Activated CD4-positive, alpha-beta memory T cell treated with anti-CD3 and anti-CD28 coated beads, Interleukin-2, amount 10 ng/mL, durations not matched to agents 7 days and 5 days (primary cell): ENCODE measurements at regions not wholly inside any gene's neighbourhood (a gene's known extent, or its start where the extent isn't known, plus 50 kb on each side); places are given as distances from the start of the nearest gene placed in this dataset.

Experiments
- CTCF ChIA-PET: fragments of 350-600 bp; sonication (Branson Sonifier 250); formaldehyde crosslinking; loops from one replicate; lab custom pipeline; 2021; ENCODE audit warnings: antibody characterized with exemption, inconsistent platforms; lab: Charles Lee
- POLR2A ChIA-PET: fragments of 350-600 bp; sonication (Branson Sonifier 250); formaldehyde crosslinking; loops from one replicate; lab custom pipeline; 2021; ENCODE audit warnings: antibody characterized with exemption; lab: Charles Lee
- DNase-seq: peaks from one replicate; pipeline ENCODE4 v3.0.0-alpha.2; 2020
- H3K27ac Mint-ChIP-seq: one replicate; pipeline ENCODE4 v1.8.0; 2021; ENCODE audit warnings: mild to moderate bottlenecking, mixed read lengths
- H3K27me3 Mint-ChIP-seq: one replicate; pipeline ENCODE4 v1.8.0; 2021; ENCODE audit warnings: mixed read lengths
- H3K36me3 Mint-ChIP-seq: one replicate; pipeline ENCODE4 v1.8.0; 2021; ENCODE audit warnings: low read depth, mixed read lengths
- H3K4me1 Mint-ChIP-seq: one replicate; pipeline ENCODE4 v1.8.0; 2021; ENCODE audit warnings: mixed read lengths
- H3K4me3 Mint-ChIP-seq: one replicate; pipeline ENCODE4 v1.8.0; 2021; ENCODE audit warnings: mild to moderate bottlenecking, mixed read lengths
- H3K9me3 Mint-ChIP-seq: one replicate; pipeline ENCODE4 v1.8.0; 2021; ENCODE audit warnings: mixed read lengths

DNA sequence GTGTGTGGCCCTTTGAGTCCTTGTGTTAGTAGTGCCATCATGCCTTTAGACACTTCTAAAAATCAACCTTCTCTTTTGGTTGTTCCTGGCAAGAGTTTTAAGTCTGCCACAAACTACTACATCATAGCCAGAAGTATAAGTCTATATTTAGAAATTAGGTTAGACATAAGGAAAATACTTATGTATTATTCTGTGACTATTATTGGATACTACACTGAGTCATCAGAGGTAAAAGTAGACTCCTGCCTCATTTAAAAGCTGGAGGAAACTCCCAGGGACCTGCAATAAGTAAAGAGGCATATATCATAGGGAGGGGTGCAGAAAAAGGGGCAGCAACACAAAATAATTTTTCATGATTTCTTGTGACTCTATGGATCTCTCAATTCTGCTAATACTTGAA, 99.4 kb upstream of the OSR1 start:
- Mint-ChIP-seq H3K4me3 (no peak overlapping the region), H3K4me1 (no peaks in the 10 kb centered on the region), H3K27me3 (peaks cover 5% of the 10 kb centered on the region), H3K9me3 (no peaks in the 10 kb centered on the region), H3K36me3 (no peaks in the 10 kb centered on the region), H3K27ac (no peak overlapping the region)
- no peak for DNase-seq
- POLR2A ChIA-PET: no interaction called here
- CTCF ChIA-PET: no interaction called here

DNA sequence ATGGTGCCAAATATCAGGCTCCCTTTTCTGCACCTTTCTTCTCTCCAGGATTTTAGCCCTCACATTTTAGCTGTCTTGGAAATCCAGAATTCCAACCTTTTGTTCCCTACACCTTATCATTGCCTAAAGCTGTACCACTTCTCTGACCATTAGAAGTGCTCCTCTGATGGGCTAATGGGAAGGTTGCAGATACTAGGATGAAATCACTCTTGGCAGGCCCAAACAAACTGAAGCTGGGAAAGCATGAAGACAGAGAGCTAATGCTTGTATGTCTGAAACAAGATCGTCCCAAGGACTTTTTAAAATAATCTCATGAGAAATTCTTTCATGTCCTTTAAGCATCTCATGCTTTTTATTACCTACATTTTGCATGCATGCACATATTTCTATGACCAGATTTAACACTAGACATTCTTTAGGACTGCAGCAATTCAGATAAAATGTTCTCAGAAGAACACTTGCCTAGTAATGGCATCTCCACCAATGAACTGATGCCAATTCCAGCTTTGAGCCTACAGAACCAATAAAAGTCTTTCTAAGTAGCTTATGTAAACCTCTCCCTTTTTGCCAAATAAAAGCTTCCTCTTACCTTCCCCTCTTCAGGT, 98.4 kb upstream of the OSR1 start:
- Mint-ChIP-seq H3K27me3 (peaks cover 2% of the 10 kb centered on the region), H3K36me3 (no peaks in the 10 kb centered on the region), H3K4me1 (no peaks in the 10 kb centered on the region), H3K4me3 (no peak overlapping the region), H3K9me3 (no peaks in the 10 kb centered on the region), H3K27ac (no peak overlapping the region)
- POLR2A ChIA-PET: no interaction called here
- DNase-seq: no peak
- CTCF ChIA-PET: no interaction called here

DNA sequence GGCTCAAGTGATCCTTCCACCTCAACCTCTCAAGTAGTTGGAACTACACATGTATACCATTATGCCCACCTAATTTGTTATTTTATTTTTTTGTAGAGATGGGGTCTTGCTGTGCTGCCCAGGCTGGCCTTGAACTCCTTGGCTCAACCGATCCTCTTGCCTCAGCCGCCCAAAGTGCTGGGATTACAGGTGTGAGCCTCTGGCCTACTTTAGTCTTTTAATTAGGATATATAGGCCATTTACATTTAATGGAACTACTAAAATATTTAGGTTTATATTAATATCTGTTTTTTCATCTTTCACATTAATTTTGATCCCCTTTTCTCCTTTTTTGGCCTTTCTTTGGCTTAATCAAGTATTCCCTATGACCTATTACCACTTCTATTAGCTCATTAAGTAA, 95.7 kb upstream of the OSR1 start:
- CTCF ChIA-PET: no interaction called here
- Mint-ChIP-seq H3K9me3 (no peaks in the 10 kb centered on the region), H3K36me3 (no peaks in the 10 kb centered on the region), H3K27ac (no peak overlapping the region), H3K4me1 (no peaks in the 10 kb centered on the region), H3K4me3 (no peak overlapping the region), H3K27me3 (peaks cover 2% of the 10 kb centered on the region)
- POLR2A ChIA-PET: no interaction called here
- no peak for DNase-seq

DNA sequence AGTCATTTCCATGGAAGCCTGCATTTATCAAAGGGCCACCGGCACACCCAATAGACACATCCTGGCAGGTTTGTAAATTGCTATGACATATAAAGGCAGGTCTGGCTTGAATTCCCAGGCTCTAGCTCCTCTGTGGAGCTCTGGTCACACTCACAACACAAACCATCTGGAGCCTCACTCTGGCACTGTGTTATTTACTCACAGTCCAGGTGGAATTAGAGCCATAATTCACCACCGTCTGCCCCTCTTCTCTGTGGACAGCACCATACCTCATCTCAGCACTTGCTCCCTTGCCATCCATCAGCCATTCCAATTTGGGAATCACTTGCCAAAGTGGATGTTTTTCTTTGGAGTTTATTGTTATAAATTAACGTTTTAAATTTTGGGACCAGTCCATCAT, 84.3 kb upstream of the OSR1 start:
- no peaks in the 10 kb centered on the region for H3K27me3 Mint-ChIP-seq
- ChIA-PET POLR2A (no interaction called here), CTCF (no interaction called here)
- no peaks in the 10 kb centered on the region for H3K9me3 Mint-ChIP-seq
- no peak overlapping the region for H3K27ac Mint-ChIP-seq
- no peak overlapping the region for H3K4me3 Mint-ChIP-seq
- DNase-seq: no peak
- H3K4me1 Mint-ChIP-seq: no peaks in the 10 kb centered on the region
- no peaks in the 10 kb centered on the region for H3K36me3 Mint-ChIP-seq

DNA sequence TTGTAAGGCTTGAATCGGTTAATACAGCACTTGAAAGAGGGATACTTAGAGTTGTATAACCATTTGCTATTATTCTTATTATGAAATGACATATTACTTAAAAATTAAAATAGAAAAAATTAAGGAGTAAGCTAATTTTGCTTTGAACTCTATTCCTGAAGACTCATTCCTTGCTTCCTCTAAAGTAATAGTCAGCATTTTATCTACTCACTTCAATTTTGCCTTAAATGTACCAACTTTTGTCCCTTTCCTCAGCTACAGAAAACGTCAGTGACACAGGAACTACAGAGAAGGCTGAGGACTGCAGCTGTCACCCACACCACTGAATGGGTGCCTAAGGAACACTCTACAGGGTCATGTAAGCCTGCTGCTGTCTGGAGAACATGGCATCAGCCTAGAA, 80.7 kb upstream of the OSR1 start:
- POLR2A ChIA-PET: no interaction called here
- no peaks in the 10 kb centered on the region for H3K4me1 Mint-ChIP-seq
- H3K27ac Mint-ChIP-seq: no peak overlapping the region
- no peaks in the 10 kb centered on the region for H3K9me3 Mint-ChIP-seq
- H3K27me3 Mint-ChIP-seq: peaks cover 3% of the 10 kb centered on the region
- CTCF ChIA-PET: no interaction called here
- H3K36me3 Mint-ChIP-seq: no peaks in the 10 kb centered on the region
- H3K4me3 Mint-ChIP-seq: no peak overlapping the region
- no peak for DNase-seq

DNA sequence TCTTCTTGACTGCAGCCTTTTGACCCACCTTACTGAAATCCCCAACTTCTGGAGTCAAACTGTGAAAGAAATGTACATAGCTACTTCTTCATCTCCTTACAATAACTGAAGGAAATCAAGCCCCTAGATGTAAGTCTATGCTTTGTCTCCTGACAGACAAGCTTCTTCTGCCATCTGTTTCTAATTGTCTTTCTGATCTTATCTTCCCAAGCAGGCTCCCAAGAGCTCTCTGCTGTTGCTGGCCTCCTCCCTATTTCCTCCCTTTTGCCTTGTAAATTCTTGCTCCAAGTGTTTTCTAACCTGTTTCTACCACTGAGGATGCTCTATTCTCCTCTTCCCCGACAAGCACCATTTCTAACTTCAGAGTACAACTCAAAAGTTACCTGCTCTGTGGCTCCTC, 77.4 kb upstream of the OSR1 start:
- H3K36me3 Mint-ChIP-seq: no peaks in the 10 kb centered on the region

DNA sequence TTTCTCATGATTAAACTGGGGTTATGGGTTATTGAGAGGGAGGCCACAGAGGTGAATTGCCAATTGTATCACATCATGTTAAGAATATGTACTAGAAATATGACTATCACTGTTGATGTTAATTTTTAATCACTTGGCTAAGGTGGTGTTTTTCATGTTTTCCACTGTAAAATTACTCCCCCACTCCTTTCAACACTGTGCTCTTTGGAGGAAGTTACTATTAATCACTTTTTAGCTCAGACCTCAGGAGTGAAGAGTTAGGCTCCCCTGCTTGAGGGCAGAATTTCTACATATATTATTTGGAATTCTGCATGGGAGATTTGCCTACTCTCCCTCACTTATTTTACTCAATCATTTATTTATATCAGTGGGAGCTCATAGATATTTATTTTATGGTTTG, 76.0 kb upstream of the OSR1 start:
- H3K9me3 Mint-ChIP-seq: no peaks in the 10 kb centered on the region
- no peaks in the 10 kb centered on the region for H3K36me3 Mint-ChIP-seq
- ChIA-PET CTCF (no interaction called here), POLR2A (no interaction called here)
- DNase-seq: no peak
- peaks cover 5% of the 10 kb centered on the region for H3K27me3 Mint-ChIP-seq
- no peak overlapping the region for H3K4me3 Mint-ChIP-seq
- no peak overlapping the region for H3K27ac Mint-ChIP-seq
- H3K4me1 Mint-ChIP-seq: no peaks in the 10 kb centered on the region

More for the DNA sequence above, 77.4 kb upstream of the OSR1 start:
- ChIA-PET CTCF (no interaction called here), POLR2A (no interaction called here)
- Mint-ChIP-seq H3K4me3 (no peak overlapping the region), H3K4me1 (no peaks in the 10 kb centered on the region), H3K27ac (no peak overlapping the region), H3K9me3 (no peaks in the 10 kb centered on the region), H3K27me3 (peaks cover 3% of the 10 kb centered on the region)
- no peak for DNase-seq

DNA sequence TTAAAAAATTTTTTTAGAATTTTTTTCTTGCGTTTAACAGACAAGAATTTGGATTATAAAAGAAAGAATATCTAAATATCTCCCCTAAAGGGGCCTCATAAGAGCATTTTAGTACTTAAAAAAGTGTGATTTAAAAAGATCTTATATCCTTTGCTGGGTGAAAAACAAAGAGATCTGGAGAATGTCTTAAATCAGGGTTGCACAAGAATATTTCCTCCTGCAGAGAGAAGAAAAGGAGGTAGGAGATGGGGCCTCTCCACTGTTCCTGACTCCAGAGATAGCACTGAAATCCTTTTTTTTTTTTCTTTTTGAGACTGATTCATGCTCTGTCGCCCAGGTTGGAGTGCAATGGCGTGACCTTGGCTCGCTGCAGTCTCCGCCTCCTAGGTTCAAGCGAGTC, 68.5 kb upstream of the OSR1 start:
- Mint-ChIP-seq H3K36me3 (no peaks in the 10 kb centered on the region), H3K27me3 (peaks cover 6% of the 10 kb centered on the region), H3K9me3 (no peaks in the 10 kb centered on the region), H3K4me3 (no peak overlapping the region), H3K4me1 (no peaks in the 10 kb centered on the region), H3K27ac (no peak overlapping the region)
- ChIA-PET CTCF (no interaction called here), POLR2A (no interaction called here)
- no peak for DNase-seq

DNA sequence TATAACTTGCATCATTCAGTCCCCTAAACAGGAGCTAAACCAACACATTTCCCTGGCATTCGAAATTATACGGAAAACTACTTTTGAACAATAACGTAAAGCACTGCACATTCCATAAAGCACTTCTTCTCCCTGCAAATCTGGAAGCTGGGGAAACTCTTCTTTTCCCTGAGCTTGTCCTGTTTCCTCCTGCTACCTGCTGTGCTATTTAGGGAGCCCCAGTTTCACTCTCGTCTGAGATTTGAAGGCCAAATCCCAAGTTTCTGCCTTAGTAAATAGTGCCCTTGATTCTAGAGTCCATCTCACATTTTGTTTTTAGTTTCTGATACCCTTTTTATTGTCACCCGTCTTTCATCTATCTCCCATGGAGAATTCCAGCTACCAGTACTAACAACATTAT, 67.7 kb upstream of the OSR1 start:
- DNase-seq: no peak
- H3K27me3 Mint-ChIP-seq: peaks cover 9% of the 10 kb centered on the region
- ChIA-PET CTCF (no interaction called here), POLR2A (no interaction called here)
- H3K27ac Mint-ChIP-seq: no peak overlapping the region
- no peaks in the 10 kb centered on the region for H3K36me3 Mint-ChIP-seq
- H3K9me3 Mint-ChIP-seq: no peaks in the 10 kb centered on the region
- no peaks in the 10 kb centered on the region for H3K4me1 Mint-ChIP-seq
- H3K4me3 Mint-ChIP-seq: no peak overlapping the region

DNA sequence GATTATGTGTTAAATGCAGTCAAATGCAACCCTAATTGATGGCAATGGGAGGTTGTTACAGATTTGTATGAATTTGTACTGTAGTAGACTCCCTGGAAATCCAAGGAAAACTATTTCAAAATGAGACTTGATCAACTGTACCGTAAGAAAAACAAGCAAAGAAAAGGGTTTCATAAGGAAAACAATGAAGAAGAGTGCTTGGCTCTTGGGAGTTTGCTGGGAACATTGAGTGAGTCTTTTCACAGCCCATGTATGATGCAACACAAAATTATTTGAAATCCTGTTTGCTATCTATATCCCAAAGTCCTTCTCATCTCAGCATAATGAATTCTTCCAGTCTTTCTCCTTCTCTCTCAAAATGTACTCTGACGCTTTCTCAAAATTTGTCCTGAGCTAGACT, 67.0 kb upstream of the OSR1 start:
- Mint-ChIP-seq H3K36me3 (no peaks in the 10 kb centered on the region), H3K9me3 (no peaks in the 10 kb centered on the region), H3K27me3 (peaks cover 9% of the 10 kb centered on the region), H3K4me3 (no peak overlapping the region), H3K4me1 (no peaks in the 10 kb centered on the region), H3K27ac (no peak overlapping the region)
- ChIA-PET POLR2A (no interaction called here), CTCF (no interaction called here)
- no peak for DNase-seq

DNA sequence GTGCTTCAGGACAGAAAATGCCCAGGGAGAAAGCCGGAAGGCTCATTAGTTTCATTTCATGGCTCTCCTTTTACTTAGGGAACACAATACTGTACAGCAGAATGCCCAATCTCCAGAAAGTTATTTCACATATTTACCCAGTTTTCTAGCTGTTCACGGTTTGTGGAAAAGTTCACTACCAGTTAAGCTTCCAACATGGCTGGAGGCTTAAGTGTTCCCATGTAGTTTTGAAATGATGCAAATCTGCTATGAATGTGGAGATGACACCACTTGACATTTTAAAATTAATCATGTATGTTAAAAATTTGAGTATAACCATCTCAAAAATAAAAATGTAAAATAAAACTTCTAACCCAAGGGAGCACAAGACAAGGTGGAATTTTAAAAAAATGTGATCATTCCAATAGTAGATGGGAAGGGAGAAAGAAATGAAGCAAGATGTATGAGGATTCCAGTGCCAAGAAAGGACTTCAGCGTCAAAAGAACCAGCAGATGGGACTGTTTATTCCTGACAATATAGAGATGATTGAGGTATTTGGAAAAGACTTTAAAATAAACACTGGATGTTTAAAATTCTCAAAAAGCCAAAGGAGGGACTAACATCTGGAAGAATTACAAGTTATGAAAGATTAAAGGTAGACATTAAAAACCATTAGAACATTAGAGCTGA, 60.9 kb upstream of the OSR1 start:
- DNase-seq: no peak
- Mint-ChIP-seq H3K4me1 (no peaks in the 10 kb centered on the region), H3K9me3 (no peaks in the 10 kb centered on the region), H3K27ac (no peak overlapping the region), H3K36me3 (no peaks in the 10 kb centered on the region), H3K4me3 (no peak overlapping the region), H3K27me3 (peaks cover 14% of the 10 kb centered on the region)
- CTCF ChIA-PET: no interaction called here
- POLR2A ChIA-PET: no interaction called here

DNA sequence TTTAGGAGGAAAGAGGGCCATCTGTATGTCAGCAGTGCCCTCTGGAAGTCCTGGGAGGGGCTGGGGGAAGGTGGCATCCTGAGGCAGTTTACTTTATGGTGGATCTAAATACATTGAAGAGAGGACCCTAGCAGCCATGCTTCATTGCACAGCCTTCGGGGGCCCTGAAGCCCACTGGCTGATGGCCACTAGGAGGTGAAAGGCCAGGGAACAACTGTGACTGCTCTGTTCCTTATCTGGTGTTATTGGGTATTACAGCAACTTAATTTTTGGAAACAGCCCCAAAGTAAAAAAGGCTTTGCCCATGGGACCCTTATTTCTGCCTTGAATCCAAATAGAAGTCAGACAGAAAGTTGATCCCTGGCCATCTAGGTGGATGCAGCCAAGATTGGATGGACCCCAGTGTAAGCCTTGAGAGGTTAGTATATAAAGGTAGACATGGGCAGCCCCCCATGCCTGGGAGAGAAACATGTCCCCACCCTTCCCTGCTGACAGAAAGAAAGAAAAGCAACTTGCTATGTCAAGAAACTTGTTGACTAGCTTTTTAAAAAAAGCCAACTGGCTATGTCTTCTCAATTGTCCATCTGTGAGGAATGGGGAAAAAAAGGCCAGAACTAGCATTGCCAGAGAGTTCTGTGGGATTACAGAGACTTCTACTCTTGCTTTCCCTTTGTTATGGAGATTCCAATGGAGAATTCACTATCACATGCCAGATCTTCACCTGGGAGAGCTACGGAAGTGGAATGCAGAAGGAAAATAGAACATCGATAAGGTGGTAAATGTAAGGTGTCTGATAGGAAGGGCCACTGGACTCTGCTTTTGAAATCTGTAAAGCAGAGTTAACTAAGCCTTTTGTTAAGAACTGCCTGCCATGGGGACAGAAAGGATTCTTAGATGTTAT, 58.6 kb upstream of the OSR1 start:
- Mint-ChIP-seq H3K27ac (no peak overlapping the region), H3K27me3 (peaks cover 13% of the 10 kb centered on the region), H3K4me1 (no peaks in the 10 kb centered on the region), H3K9me3 (no peaks in the 10 kb centered on the region), H3K36me3 (no peaks in the 10 kb centered on the region), H3K4me3 (no peak overlapping the region)
- POLR2A ChIA-PET: no interaction called here
- CTCF ChIA-PET: no interaction called here
- DNase-seq: no peak

DNA sequence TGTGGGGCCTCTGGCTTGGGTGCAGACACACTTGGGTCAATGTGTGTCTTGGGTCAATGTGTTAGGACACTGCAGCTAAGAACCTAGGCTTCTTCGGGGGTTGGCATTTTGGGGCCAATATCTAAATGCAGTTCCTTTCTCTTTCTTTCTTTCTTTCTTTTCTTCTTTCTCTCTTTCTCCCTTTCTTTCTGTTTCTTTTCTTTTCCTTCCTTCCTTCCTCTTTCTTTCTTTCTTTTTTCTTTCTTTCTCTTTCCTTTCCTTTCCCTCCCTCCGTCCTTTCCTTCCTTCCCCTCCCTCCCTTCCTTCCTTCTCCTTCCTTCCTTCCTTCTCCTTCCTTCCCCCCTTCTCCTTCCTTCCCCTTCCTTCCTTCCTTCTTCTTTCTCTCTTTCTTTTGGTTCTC, 57.7 kb upstream of the OSR1 start:
- ChIA-PET POLR2A (no interaction called here), CTCF (no interaction called here)
- no peak for DNase-seq
- Mint-ChIP-seq H3K9me3 (no peaks in the 10 kb centered on the region), H3K4me3 (no peak overlapping the region), H3K27ac (no peak overlapping the region), H3K27me3 (peaks cover 10% of the 10 kb centered on the region), H3K36me3 (no peaks in the 10 kb centered on the region), H3K4me1 (no peaks in the 10 kb centered on the region)
